ENCODE measurements at regions not wholly inside any gene's neighbourhood (a gene's known extent, or its start where the extent isn't known, plus 50 kb on each side); places are given as distances from the start of the nearest gene placed in this dataset.

- DNase-seq: no peak
Observed at GRCh38 chr1:38327559-38327973, 281.0 kb upstream of the POU3F1 start.

GRCh38 chr1:38326856-38327255, 280.3 kb upstream of the POU3F1 start:
- DNase-seq: no peak

DNA sequence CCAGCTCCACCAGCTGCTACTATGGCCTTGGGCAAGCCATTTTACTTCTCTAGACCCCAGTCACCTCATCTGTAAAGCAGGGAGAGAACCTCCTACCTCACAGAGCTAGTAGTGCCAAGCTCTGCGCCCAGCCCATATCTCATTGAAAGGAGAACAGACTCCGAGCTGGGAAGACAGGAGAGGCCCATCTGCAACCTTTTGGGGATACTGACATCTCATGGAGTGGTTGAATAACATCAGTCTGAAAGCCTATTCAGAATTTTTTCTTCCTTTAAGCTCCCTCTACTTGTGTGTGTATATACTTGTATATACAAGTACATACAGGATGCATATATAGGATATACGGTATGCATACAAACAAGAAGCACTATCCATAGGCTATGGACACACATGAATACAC, 279.5 kb upstream of the POU3F1 start:
- no peak for DNase-seq

GRCh38 chr1:38312753-38313152, 266.2 kb upstream of the POU3F1 start:
- no peak for DNase-seq

DNA sequence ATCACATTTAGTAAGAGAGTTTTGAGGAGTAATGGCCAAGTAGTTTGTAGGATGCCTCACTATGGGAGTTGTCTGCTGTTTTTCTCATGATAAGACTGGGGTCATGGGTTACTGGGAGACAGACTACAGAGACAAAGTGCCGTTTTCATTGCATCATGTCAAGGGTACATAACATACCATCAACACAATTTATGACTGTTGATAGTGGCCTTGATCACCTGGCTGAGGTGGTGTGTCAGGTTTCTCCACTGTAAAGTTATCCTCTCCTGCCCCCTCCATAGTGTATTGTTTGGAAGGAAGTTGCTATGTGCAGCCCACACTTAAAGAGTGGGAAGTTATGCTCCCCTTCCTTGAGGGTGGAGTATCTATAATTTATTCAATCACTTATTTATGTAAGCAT, 263.5 kb upstream of the POU3F1 start:
- DNase-seq: no peak

DNA sequence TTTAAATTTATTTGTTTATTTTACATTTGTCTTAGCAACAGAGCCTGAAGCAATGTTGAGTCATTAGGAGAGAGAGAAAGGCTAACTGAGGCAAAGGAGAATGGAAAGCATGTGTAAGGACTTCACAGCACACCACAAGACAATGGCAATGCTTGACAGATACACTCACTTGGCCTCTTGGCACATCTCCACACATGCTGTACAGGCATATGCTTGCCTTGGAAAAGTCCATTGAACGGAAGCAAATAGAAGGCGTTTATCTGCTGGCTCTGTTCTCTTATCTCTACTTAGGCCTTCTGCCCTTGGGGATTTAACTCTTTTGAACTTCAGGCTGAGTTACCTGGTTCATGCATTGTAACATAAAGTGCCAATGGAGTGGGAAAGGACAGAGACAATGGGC, 262.2 kb upstream of the POU3F1 start:
- no peak for DNase-seq

GRCh38 chr1:38305666-38306065, 259.1 kb upstream of the POU3F1 start:
- no peak for DNase-seq

- no peak for DNase-seq
Observed at GRCh38 chr1:38303843-38304242, 257.2 kb upstream of the POU3F1 start.

GRCh38 chr1:38301040-38301439, 254.4 kb upstream of the POU3F1 start:
- no peak for DNase-seq

GRCh38 chr1:38300616-38301015, 254.0 kb upstream of the POU3F1 start:
- DNase-seq: no peak

GRCh38 chr1:38297842-38298241, 251.2 kb upstream of the POU3F1 start:
- DNase-seq: no peak

DNA sequence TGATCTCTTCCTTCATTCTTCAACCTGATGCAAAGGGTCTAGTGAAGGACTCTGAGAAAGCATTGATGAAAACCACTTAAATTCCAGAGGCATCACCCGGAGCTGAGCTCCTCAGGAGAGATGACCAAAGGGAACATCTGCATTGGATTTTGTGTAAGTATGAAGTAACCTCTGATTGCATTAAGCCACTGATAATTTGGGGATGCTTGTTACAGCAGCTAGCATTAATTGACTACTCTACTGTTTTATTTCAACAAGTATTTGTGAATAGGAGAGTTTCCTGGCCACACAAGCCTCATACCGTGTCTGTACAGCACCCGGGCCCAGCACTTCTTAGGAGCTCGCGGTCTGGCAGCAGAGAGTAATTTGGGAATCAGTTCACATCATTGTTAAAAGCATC, 250.7 kb upstream of the POU3F1 start:
- DNase-seq: no peak

DNA sequence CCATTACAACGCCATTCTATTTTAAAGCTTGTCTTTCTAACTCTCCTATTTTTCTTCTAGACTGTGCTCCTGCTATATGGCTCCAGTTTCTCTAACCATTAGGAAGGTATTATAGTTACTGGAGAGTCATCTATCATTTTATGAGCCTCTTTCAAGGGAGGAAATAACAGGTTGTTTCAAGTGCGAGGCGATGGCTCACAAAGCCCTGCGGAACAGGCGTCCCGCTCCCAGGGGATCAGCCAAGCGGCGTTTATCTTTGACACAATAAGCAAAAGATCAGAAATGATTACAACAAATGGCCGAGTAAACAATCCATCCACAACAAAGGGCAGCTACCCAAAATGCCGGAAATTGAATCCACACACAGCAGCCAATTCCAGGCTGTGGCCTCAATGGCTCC, 249.5 kb upstream of the POU3F1 start:
- DNase-seq: no peak

- DNase-seq: no peak
Observed at GRCh38 chr1:38293567-38293966, 247.0 kb upstream of the POU3F1 start.

DNA sequence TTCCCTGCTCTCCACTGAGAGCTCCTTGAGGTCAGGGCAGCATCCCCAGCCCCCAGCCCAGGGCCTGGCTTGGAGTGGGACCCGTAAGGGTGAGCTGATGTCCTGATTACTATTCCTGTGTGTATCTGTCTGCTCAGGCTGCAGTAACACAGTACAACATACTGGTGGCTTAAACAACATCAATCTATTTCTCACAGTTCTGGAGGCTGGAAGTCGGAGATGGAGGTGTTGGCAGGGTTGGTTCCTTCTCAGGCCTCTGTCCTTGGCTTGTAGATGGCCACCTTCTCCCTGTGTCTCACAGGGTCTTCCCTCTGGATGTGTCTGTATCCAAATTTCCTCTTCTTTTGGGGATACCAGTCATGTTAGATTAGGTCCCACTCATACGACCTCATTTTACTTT, 246.4 kb upstream of the POU3F1 start:
- DNase-seq: no peak

DNA sequence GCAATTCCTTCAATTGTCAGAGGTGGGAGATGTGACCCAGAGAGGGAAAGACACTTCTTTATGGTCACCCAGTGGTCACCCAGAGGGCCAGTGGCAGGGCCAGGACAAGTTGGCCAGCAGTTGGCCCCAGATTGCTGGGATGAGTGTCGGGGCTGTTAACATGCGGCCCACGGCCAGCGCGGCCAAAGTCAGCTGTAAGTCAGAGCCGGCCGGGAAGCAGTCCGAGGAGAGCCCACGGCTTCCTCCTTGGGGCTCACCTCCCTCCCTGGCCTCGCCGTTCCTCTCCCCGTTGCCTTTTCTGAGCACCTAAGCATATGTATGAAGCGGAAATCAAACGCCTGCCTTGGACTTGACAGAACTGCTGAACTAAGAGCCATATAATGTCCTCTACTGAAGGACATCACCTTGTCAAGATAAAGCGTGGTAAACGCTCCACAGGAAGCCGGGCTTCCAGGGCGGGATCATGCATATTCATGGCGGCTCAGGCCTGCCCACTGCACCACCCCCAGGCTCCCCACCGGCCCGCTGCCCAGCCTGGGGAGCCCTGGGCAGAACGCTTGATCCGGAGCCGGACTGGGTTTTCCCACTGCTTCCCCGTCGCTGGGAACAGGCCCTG, 245.4 kb upstream of the POU3F1 start:
- no peak for DNase-seq

GRCh38 chr1:38291336-38291735, 244.7 kb upstream of the POU3F1 start:
- no peak for DNase-seq

DNA sequence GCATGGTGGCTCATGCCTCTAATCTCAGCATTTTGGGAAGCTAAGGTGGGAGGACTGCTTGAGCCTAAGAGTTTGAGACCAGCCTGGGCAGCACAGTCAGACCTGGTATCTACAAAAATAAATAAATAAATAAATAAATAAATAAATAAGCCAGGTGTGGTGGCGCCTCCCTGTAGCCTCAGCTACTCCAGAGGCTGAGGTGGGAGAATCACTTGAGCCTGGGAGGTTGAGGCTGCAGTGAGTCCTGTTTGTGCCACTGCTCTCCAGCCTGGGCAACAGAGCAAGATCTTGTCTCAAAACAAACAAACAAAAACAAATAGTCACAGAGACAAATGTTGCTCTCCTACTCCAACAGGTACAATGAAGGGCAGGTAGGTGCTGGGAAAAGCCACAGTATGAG, 242.4 kb upstream of the POU3F1 start:
- no peak for DNase-seq

DNA sequence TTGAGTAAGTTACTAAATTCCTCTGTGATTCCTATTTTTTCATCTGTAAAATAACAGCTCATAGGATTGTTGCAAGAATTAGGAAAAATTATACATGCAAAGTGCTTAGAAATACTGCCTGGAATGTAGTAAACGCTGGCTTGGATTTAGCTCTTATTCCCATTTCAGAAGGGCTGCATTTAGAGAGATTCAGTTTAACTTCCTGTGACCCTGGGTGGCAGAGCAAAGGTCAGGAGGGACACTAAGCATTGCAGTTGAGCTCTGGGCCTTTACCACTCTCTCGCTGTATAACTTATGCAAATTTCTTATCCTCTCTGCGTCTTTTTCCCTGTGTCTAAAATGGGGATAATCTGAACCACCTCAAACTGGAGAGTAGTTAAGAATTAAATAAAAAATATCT, 241.0 kb upstream of the POU3F1 start:
- no peak for DNase-seq

- DNase-seq: no peak
Observed at GRCh38 chr1:38287036-38287435, 240.4 kb upstream of the POU3F1 start.

- DNase-seq: no peak
Observed at GRCh38 chr1:38285807-38286530, 239.4 kb upstream of the POU3F1 start.

GRCh38 chr1:38284953-38285352, 238.4 kb upstream of the POU3F1 start:
- no peak for DNase-seq

DNA sequence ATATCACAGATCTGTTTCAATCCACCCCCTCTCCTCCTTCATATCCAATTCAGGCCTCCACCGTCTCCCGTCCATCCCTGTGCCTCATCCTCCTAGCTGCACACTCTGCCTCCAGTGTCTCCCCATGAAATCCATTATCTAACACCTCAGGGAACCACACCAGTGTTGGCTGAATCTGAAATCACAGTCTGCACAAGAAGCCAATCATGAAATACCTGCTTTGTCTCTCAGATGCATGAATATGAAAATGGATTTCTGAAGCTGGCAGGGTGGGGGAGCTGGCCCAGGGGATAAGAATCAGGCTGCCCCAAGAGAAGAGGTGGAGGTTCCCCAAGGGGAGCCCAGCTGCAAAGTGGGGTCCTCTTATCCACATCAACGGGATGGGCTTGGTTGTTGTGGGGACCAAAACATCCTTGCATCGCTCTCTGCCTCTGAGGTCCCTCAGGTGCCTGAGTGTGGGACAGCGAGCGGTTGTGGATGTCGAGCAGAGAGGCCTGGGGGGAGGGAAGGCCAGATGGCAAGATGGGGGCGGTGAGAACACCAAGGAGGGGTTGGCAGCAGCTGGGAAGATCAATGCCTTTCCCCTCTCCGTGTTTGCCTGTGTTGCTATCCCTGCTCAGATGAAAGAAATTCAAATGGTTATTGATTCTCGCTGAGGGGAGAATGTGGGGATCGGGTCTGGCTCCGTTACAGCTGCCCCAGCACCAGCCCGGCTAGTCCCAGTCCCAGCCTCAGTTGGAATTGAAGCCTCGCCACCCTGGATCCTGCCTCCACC, 237.3 kb upstream of the POU3F1 start:
- DNase-seq: no peak

GRCh38 chr1:38279148-38279547, 232.6 kb upstream of the POU3F1 start:
- no peak for DNase-seq

Data from activated effector memory CD4-positive, alpha-beta T cell treated with anti-CD3 and anti-CD28 coated beads, Interleukin-2, amount 50 U/mL, for 16 hours (primary cell).